Smooth muscle cell (in vitro differentiated cells): ENCODE measurements at regions not wholly inside any gene's neighbourhood (a gene's known extent, or its start where the extent isn't known, plus 50 kb on each side); places are given as distances from the start of the nearest gene placed in this dataset.

Experiments used
- DNase-seq: peaks from one replicate; lab custom pipeline; 2025; ENCODE audit not compliant: unreplicated experiment; lab: John Stamatoyannopoulos, UW
- H2AFZ ChIP-seq: fragments of 200-600 bp; sonication (generic); 2 replicates; pipeline ENCODE4 v1.6.0; 2016; ENCODE audit warnings: antibody characterized with exemption, low read depth, mild to moderate bottlenecking
- H3F3A ChIP-seq: fragments of 200-600 bp; sonication (generic); 2 replicates; pipeline ENCODE4 v1.6.0; 2017; ENCODE audit warnings: antibody characterized with exemption, low read depth
- H3K27ac ChIP-seq: fragments of 200-600 bp; sonication (generic); 2 replicates; pipeline ENCODE4 v1.5.1; 2016; ENCODE audit warnings: low read depth, mild to moderate bottlenecking
- H3K27me3 ChIP-seq: fragments of 200-600 bp; sonication (generic); 2 replicates; pipeline ENCODE4 v1.6.1; 2016; ENCODE audit warnings: low read depth, mild to moderate bottlenecking
- H3K36me3 ChIP-seq: fragments of 200-600 bp; sonication (generic); 2 replicates; pipeline ENCODE4 v1.5.1; 2016; ENCODE audit warnings: low read depth
- H3K4me1 ChIP-seq: fragments of 200-600 bp; sonication (generic); 2 replicates; pipeline ENCODE4 v1.5.1; 2016; ENCODE audit warnings: low read depth
- H3K4me2 ChIP-seq: fragments of 200-600 bp; sonication (generic); 2 replicates; pipeline ENCODE4 v1.6.0; 2016; ENCODE audit warnings: mild to moderate bottlenecking
- H3K4me3 ChIP-seq: fragments of 200-600 bp; sonication (generic); 2 replicates; pipeline ENCODE4 v1.5.1; 2016; ENCODE audit warnings: mild to moderate bottlenecking
- H3K79me2 ChIP-seq: fragments of 200-600 bp; sonication (generic); 2 replicates; pipeline ENCODE4 v1.6.0; 2016; ENCODE audit warnings: low read depth, mild to moderate bottlenecking
- H3K9ac ChIP-seq: fragments of 200-600 bp; sonication (generic); 2 replicates; pipeline ENCODE4 v1.6.0; 2016; ENCODE audit warnings: low read depth
- H3K9me3 ChIP-seq: fragments of 200-600 bp; sonication (generic); replicated peaks from 2 replicates; pipeline ENCODE4 v1.5.1; 2016; ENCODE audit warnings: low read depth
- H4K20me1 ChIP-seq: fragments of 200-600 bp; sonication (generic); 2 replicates; pipeline ENCODE4 v1.6.0; 2016; ENCODE audit warnings: low read depth
- CTCF ChIP-seq: fragments of 200-600 bp; sonication (generic); IDR thresholded peaks from 2 replicates; pipeline ENCODE4 v1.5.1; 2017; ENCODE audit warnings: borderline replicate concordance, mild to moderate bottlenecking, antibody characterized with exemption; ENCODE audit not compliant: insufficient read depth, poor library complexity, severe bottlenecking
- WGBS: methylation state at CpG from one replicate; pipeline ENCODE4 v1.1.7; 2016; ENCODE audit warnings: low lambda C conversion rate; 5-methylcytosine and 5-hydroxymethylcytosine counted together

GRCh38 chr1:115423776-115424175 is 85.7 kb upstream of the NGF start:
- H3K79me2 ChIP-seq, result no peaks in the 10 kb centered on the region
- H3K9ac ChIP-seq, result no peak overlapping the region
- DNase-seq, result no peak
- H3K27me3 ChIP-seq, result no peaks in the 10 kb centered on the region
- H3K4me2 ChIP-seq, result no peak overlapping the region
- WGBS, result 60% methylated on average over 5 of the region's 5 CpGs
- H3K4me3 ChIP-seq, result no peak overlapping the region
- no peaks in the 10 kb centered on the region for H3F3A ChIP-seq
- H3K27ac ChIP-seq, result no peak overlapping the region
- H3K4me1 ChIP-seq, result no peaks in the 10 kb centered on the region
- no peaks in the 10 kb centered on the region for H3K9me3 ChIP-seq
- TF ChIP-seq CTCF, result no peak
- H2AFZ ChIP-seq, result no peak overlapping the region
- H3K36me3 ChIP-seq, result no peaks in the 10 kb centered on the region
- H4K20me1 ChIP-seq, result no peaks in the 10 kb centered on the region

GRCh38 chr1:115419571-115419970 is 81.5 kb upstream of the NGF start:
- Histone ChIP-seq H3K4me3 (no peak overlapping the region), H3K9ac (no peak overlapping the region), H4K20me1 (no peaks in the 10 kb centered on the region), H3K4me2 (no peak overlapping the region), H3K36me3 (no peaks in the 10 kb centered on the region), H3K79me2 (no peaks in the 10 kb centered on the region), H3K27ac (no peak overlapping the region), H3F3A (no peaks in the 10 kb centered on the region), H3K9me3 (no peaks in the 10 kb centered on the region), H3K4me1 (no peaks in the 10 kb centered on the region), H2AFZ (no peak overlapping the region), H3K27me3 (no peaks in the 10 kb centered on the region)
- TF ChIP-seq CTCF, result no peak
- 67% methylated on average over 3 of the region's 3 CpGs for WGBS
- DNase-seq, result no peak

GRCh38 chr1:115413621-115414020 is 75.6 kb upstream of the NGF start:
- Histone ChIP-seq H3K36me3 (no peaks in the 10 kb centered on the region), H3F3A (peaks cover 20% of the 10 kb centered on the region), H3K4me2 (no peak overlapping the region), H3K9me3 (no peaks in the 10 kb centered on the region), H3K9ac (no peak overlapping the region), H4K20me1 (no peaks in the 10 kb centered on the region), H3K27ac (no peak overlapping the region), H3K79me2 (no peaks in the 10 kb centered on the region), H3K4me3 (no peak overlapping the region), H3K4me1 (peaks cover 7% of the 10 kb centered on the region), H2AFZ (no peak overlapping the region), H3K27me3 (no peaks in the 10 kb centered on the region)
- WGBS, result 87% methylated on average over 3 of the region's 3 CpGs
- no peak for TF ChIP-seq CTCF
- no peak for DNase-seq

- Histone ChIP-seq H3K9ac (no peak overlapping the region), H3K79me2 (no peaks in the 10 kb centered on the region), H3K9me3 (no peaks in the 10 kb centered on the region), H3K4me3 (no peak overlapping the region), H3K27ac (no peak overlapping the region), H3K36me3 (no peaks in the 10 kb centered on the region), H3K27me3 (no peaks in the 10 kb centered on the region), H3F3A (peaks cover 20% of the 10 kb centered on the region), H4K20me1 (no peaks in the 10 kb centered on the region), H2AFZ (no peak overlapping the region), H3K4me2 (no peak overlapping the region), H3K4me1 (peaks cover 7% of the 10 kb centered on the region)
- DNase-seq, result no peak
- WGBS, result 84% methylated on average over 3 of the region's 3 CpGs
- TF ChIP-seq CTCF, result no peak
These were observed 75.2 kb upstream of the NGF start for GRCh38 chr1:115413208-115413607.
